ENCODE measurements at regions not wholly inside any gene's neighbourhood (a gene's known extent, or its start where the extent isn't known, plus 50 kb on each side); places are given as distances from the start of the nearest gene placed in this dataset.

GRCh38 chr9:78664370-78664769 is 367.4 kb downstream of the PSAT1 start:
- no peak for DNase-seq
- Histone ChIP-seq H3K27me3 (peaks cover 0 to 7% (median 0%) of the 10 kb centered on the region in 3 donors), H3K27ac (no peak overlapping the region), H3K9me3 (no peaks in the 10 kb centered on the region), H3K4me3 (no peak overlapping the region), H3K4me1 (no peaks in the 10 kb centered on the region), H3K36me3 (no peaks in the 10 kb centered on the region)
- 70 to 86% (median 82%) methylated on average over 2 of the region's 2 CpGs for WGBS, 5 donors
- intact Hi-C loops (cut with DNase I; ENCODE audit: low total_unique reads), result no loop called here
- TF ChIP-seq POLR2A (IDR thresholded peaks at IDR 0.05) (no peak), EP300 (IDR thresholded peaks at IDR 0.05) (no peak), POLR2AphosphoS5 (IDR thresholded peaks at IDR 0.05) (no peak)
- TF ChIP-seq, protein P1, sequence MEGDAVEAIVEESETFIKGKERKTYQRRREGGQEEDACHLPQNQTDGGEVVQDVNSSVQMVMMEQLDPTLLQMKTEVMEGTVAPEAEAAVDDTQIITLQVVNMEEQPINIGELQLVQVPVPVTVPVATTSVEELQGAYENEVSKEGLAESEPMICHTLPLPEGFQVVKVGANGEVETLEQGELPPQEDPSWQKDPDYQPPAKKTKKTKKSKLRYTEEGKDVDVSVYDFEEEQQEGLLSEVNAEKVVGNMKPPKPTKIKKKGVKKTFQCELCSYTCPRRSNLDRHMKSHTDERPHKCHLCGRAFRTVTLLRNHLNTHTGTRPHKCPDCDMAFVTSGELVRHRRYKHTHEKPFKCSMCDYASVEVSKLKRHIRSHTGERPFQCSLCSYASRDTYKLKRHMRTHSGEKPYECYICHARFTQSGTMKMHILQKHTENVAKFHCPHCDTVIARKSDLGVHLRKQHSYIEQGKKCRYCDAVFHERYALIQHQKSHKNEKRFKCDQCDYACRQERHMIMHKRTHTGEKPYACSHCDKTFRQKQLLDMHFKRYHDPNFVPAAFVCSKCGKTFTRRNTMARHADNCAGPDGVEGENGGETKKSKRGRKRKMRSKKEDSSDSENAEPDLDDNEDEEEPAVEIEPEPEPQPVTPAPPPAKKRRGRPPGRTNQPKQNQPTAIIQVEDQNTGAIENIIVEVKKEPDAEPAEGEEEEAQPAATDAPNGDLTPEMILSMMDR (IDR thresholded peaks at IDR 0.05), result no peak

GRCh38 chr9:78666818-78667414 is 370.0 kb downstream of the PSAT1 start:
- no peaks in the 10 kb centered on the region for H3K9me3 ChIP-seq
- DNase-seq, result no peak
- 70 to 83% (median 77%) methylated on average over 4 of the region's 4 CpGs for WGBS, 5 donors
- H3K4me1 ChIP-seq, result no peaks in the 10 kb centered on the region
- no peaks in the 10 kb centered on the region for H3K36me3 ChIP-seq
- intact Hi-C loops (cut with DNase I; ENCODE audit: low total_unique reads), result no loop called here
- TF ChIP-seq POLR2A (IDR thresholded peaks at IDR 0.05) (no peak), EP300 (IDR thresholded peaks at IDR 0.05) (no peak), POLR2AphosphoS5 (IDR thresholded peaks at IDR 0.05) (no peak)
- TF ChIP-seq, protein P1 (IDR thresholded peaks at IDR 0.05), result no peak
- no peak overlapping the region for H3K27ac ChIP-seq
- no peak overlapping the region for H3K4me3 ChIP-seq
- H3K27me3 ChIP-seq, result peaks cover 0 to 7% (median 0%) of the 10 kb centered on the region in 3 donors

- intact Hi-C loops (cut with DNase I; ENCODE audit: low total_unique reads), result no loop called here
- whole genome bisulfite sequencing, 5 donors, result 55 to 70% (median 60%) methylated on average over 4 of the region's 4 CpGs
- TF ChIP-seq POLR2AphosphoS5 (IDR thresholded peaks at IDR 0.05) (no peak), POLR2A (IDR thresholded peaks at IDR 0.05) (no peak), EP300 (IDR thresholded peaks at IDR 0.05) (no peak)
- TF ChIP-seq, protein P1 (IDR thresholded peaks at IDR 0.05), result no peak
- no peaks in the 10 kb centered on the region for H3K36me3 ChIP-seq
- no peak overlapping the region for H3K27ac ChIP-seq
- DNase-seq, result no peak
- H3K4me3 ChIP-seq, result no peak overlapping the region
- no peaks in the 10 kb centered on the region for H3K27me3 ChIP-seq
- H3K4me1 ChIP-seq, result no peaks in the 10 kb centered on the region
- no peaks in the 10 kb centered on the region for H3K9me3 ChIP-seq
These were observed 371.4 kb downstream of the PSAT1 start for GRCh38 chr9:78668148-78668832.

GRCh38 chr9:78669591-78669990 is 372.7 kb downstream of the PSAT1 start:
- 90 to 92% (median 91%) methylated on average over 7 of the region's 7 CpGs for WGBS, 5 donors
- no peak for TF ChIP-seq POLR2AphosphoS5 (IDR thresholded peaks at IDR 0.05)

DNA sequence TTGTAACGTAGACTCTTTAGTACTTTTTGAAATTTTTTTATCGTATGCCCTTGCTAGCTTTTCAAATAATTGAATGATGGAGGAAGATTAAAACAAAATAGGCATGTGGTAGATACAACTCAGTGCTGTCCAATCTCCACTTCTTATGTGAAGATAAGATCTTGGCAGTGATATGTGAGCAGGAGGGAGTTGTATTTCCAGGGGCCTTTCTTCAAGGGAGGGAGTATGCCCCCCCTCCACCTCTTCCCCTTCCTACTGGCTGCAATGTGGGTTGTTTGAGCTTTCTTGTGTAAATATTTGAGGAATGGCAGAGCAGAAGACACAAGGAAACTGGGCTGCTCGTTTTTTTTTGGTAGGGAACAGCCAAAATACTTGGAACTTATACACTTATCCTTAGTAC is 374.9 kb downstream of the PSAT1 start:
- H3K9me3 ChIP-seq, result no peaks in the 10 kb centered on the region
- no peaks in the 10 kb centered on the region for H3K4me1 ChIP-seq
- H3K27ac ChIP-seq, result no peak overlapping the region
- no peak for DNase-seq
- TF ChIP-seq, protein P1 (IDR thresholded peaks at IDR 0.05), result no peak
- no peak overlapping the region for H3K4me3 ChIP-seq
- H3K36me3 ChIP-seq, result no peaks in the 10 kb centered on the region
- intact Hi-C loops (cut with DNase I; ENCODE audit: low total_unique reads), result no loop called here
- no peaks in the 10 kb centered on the region for H3K27me3 ChIP-seq
- 22 to 33% (median 28%) methylated on average over 3 of the region's 3 CpGs for WGBS, 5 donors

More at GRCh38 chr9:78669591-78669990, 372.7 kb downstream of the PSAT1 start:
- H3K27ac ChIP-seq, result no peak overlapping the region
- intact Hi-C loops (cut with DNase I; ENCODE audit: low total_unique reads), result no loop called here
- no peak overlapping the region for H3K4me3 ChIP-seq
- H3K4me1 ChIP-seq, result no peaks in the 10 kb centered on the region
- DNase-seq, result no peak
- H3K9me3 ChIP-seq, result no peaks in the 10 kb centered on the region
- no peaks in the 10 kb centered on the region for H3K36me3 ChIP-seq
- H3K27me3 ChIP-seq, result no peaks in the 10 kb centered on the region

Measured in stomach (tissue), 8 donors.